ENCODE measurements at regions not wholly inside any gene's neighbourhood (a gene's known extent, or its start where the extent isn't known, plus 50 kb on each side); places are given as distances from the start of the nearest gene placed in this dataset.

- no peak for TF ChIP-seq EZH2 (IDR thresholded peaks at IDR 0.05; ENCODE audit: insufficient read depth, poor library complexity, severe bottlenecking)
- TF ChIP-seq EZH2phosphoT487 (IDR thresholded peaks at IDR 0.05; ENCODE audit: insufficient read depth, low read depth), result no peak
These were observed 356.0 kb upstream of the CADM1 start for GRCh38 chr11:115860246-115860645.

All from GM23248 (cell line).